ENCODE measurements at regions not wholly inside any gene's neighbourhood (a gene's known extent, or its start where the extent isn't known, plus 50 kb on each side); places are given as distances from the start of the nearest gene placed in this dataset.

DNA sequence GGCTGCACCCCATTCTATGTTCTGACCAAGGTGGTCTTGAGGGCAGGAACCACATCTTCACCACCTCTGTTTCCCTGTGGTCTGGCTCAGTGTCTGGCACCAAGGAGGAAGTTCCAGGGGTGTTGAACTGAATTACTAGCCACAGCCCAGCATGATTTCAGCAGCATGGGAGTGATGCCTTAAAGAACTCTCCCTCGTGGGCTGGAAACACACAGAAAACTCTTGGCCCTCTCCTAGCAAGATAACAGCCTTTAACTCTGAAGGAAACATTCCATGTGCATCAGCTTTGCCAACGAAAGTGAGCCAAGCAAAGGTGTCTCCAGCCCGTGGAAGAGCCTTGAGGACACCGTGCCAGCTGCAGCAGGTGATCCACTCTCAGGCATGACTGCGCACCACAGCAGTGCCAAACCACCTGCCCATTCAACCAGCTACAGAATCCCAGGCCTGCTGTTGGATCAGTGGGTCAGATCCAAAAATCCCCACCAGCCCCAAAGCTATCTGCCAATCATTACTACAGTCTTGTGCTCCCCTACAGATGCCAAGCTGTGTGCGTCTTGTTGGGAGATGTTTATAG lies 124.8 kb downstream of the TTC32 start:
- Histone ChIP-seq H3K27ac (ENCODE audit: low read depth, low read length) (no peak overlapping the region), H3K4me3 (ENCODE audit: low read depth, low read length) (no peak overlapping the region), H3K9me3 (ENCODE audit: control insufficient read depth, insufficient read depth, low read length) (no peaks in the 10 kb centered on the region), H3K27me3 (ENCODE audit: control insufficient read depth, insufficient read depth, low read length) (peaks cover 2% of the 10 kb centered on the region)
- ChIA-PET POLR2A (no interaction called here), CTCF (no interaction called here)
- DNase-seq (ENCODE audit: low read depth, low spot score) = no peak
- TF ChIP-seq CTCF (IDR thresholded peaks at IDR 0.05; ENCODE audit: low read depth, low read length) = no peak

DNA sequence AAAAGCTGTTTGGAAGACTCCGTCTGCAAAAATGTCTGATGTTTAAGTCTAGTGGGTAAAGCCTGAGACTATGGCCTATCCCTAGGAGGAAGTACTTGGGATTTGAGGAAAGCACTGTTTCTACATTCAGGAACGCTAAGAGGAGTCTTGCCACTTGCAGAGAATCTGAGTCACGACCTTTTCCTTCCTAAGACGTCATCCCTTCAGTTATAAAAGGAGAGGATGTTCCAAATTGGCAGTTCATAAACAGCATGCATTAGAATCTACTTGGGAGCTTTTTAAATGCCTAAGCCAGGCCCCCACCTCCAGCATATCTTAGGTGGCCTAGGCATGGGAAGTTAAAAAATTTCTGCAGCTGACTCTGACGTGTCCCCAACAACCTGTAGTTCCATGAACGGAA lies 125.9 kb downstream of the TTC32 start:
- no peak for TF ChIP-seq CTCF (IDR thresholded peaks at IDR 0.05; ENCODE audit: low read depth, low read length)

DNA sequence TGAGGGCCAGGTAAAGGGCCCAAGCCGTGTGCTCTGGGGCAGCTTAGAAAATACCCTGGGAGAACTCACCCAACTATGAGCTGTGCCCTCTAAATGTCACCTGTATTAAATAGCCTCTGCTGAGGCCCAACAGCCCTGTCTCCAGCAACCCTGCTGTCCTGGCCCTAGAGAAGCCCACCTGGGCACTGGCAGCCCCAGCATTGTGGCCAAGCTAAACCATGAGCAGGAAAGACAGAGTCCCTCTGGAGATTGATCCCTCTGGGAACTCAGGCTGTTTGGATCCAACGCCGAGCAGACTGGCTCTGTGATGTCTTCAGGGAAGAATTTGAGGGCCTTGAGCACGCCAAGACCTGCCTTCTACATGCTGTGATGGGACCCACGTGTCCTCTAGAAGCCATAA lies 126.5 kb downstream of the TTC32 start:
- ChIA-PET POLR2A (no interaction called here), CTCF (interaction anchor here (1.1 kb wide), 1 partner anchor 9 kb away, joined by 4 read pairs; no protein-coding TSS in a partner anchor)
- Histone ChIP-seq H3K27me3 (ENCODE audit: control insufficient read depth, insufficient read depth, low read length) (peaks cover 2% of the 10 kb centered on the region), H3K9me3 (ENCODE audit: control insufficient read depth, insufficient read depth, low read length) (no peaks in the 10 kb centered on the region), H3K4me3 (ENCODE audit: low read depth, low read length) (no peak overlapping the region), H3K27ac (ENCODE audit: low read depth, low read length) (no peak overlapping the region)
- DNase-seq (ENCODE audit: low read depth, low spot score) = no peak
- no peak for TF ChIP-seq CTCF (IDR thresholded peaks at IDR 0.05; ENCODE audit: low read depth, low read length)

More for the DNA sequence above, 125.9 kb downstream of the TTC32 start:
- ChIA-PET CTCF (interaction anchor here (1.1 kb wide), 1 partner anchor 10 kb away, joined by 4 read pairs; no protein-coding TSS in a partner anchor), POLR2A (no interaction called here)
- Histone ChIP-seq H3K27me3 (ENCODE audit: control insufficient read depth, insufficient read depth, low read length) (peaks cover 2% of the 10 kb centered on the region), H3K4me3 (ENCODE audit: low read depth, low read length) (no peak overlapping the region), H3K27ac (ENCODE audit: low read depth, low read length) (no peak overlapping the region), H3K9me3 (ENCODE audit: control insufficient read depth, insufficient read depth, low read length) (no peaks in the 10 kb centered on the region)
- no peak for DNase-seq (ENCODE audit: low read depth, low spot score)

DNA sequence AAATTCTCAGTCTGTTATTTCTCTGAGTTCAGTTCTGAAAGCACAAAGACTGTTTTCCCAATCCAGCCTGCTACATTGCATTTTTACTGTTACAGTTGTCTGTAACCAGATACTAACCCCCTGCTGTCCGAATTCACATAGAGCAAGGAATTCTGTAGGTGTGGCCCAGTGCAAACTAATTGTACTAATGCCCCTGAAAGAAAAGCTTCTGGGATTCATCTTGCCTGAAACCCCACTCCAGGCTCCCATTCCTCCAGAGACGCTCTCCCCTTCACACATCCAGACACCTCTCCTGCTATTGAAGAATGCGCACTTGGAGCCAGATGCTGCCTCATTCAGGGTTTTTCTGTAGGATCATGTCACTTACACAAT lies 127.0 kb downstream of the TTC32 start:
- Histone ChIP-seq H3K27ac (ENCODE audit: low read depth, low read length) (no peak overlapping the region), H3K27me3 (ENCODE audit: control insufficient read depth, insufficient read depth, low read length) (peaks cover 2% of the 10 kb centered on the region), H3K4me3 (ENCODE audit: low read depth, low read length) (no peak overlapping the region), H3K9me3 (ENCODE audit: control insufficient read depth, insufficient read depth, low read length) (no peaks in the 10 kb centered on the region)
- no peak for DNase-seq (ENCODE audit: low read depth, low spot score)
- POLR2A ChIA-PET = no interaction called here
- TF ChIP-seq CTCF (IDR thresholded peaks at IDR 0.05; ENCODE audit: low read depth, low read length) = no peak; the same call in 1 of the 2 replicates
- CTCF ChIA-PET = interaction anchor here (1.1 kb wide), 1 partner anchor 8 kb away, joined by 4 read pairs; no protein-coding TSS in a partner anchor

DNA sequence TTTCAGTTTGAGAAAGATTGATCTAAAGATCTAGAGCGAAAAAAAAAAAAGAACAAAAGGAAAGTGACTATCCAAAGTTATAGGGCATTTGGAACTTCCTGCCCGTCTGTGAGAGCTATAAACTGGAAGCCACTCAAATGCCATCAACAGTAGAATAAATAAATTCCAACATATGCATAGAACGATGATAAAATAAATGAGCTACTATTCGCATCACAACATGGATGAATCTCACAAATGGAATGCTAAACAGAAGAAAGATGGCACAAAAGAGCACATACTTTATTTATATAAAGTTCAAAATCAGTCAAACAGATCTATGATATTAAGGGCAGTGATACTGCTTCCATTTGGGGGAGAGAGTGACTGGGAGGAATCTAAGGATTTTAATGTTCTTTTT lies 128.8 kb downstream of the TTC32 start:
- TF ChIP-seq CTCF (IDR thresholded peaks at IDR 0.05; ENCODE audit: low read depth, low read length) = no peak
- no peak for DNase-seq (ENCODE audit: low read depth, low spot score)
- H3K27ac ChIP-seq (ENCODE audit: low read depth, low read length) = no peak overlapping the region
- ChIA-PET POLR2A (interaction anchor here (0.5 to 0.7 kb wide), 3 partner anchors 29 to 39 kb away, joined by 3 read pairs; no protein-coding TSS in a partner anchor), CTCF (interaction anchor here (1.0 to 1.4 kb wide), 3 partner anchors 12 to 1253 kb away, joined by 3 to 6 read pairs (median 4); no protein-coding TSS in a partner anchor)
- no peaks in the 10 kb centered on the region for H3K9me3 ChIP-seq (ENCODE audit: control insufficient read depth, insufficient read depth, low read length)
- H3K4me3 ChIP-seq (ENCODE audit: low read depth, low read length) = no peak overlapping the region
- no peaks in the 10 kb centered on the region for H3K27me3 ChIP-seq (ENCODE audit: control insufficient read depth, insufficient read depth, low read length)
